TTC549 (cell line): ENCODE measurements at regions not wholly inside any gene's neighbourhood (a gene's known extent, or its start where the extent isn't known, plus 50 kb on each side); places are given as distances from the start of the nearest gene placed in this dataset.

Experiments used
- FAIRE-seq: peaks from 2 replicates; lab custom pipeline; 2012; peaks lifted over from hg19 to GRCh38; lab: Jason Lieb, UNC

- no peak for FAIRE-seq
Measured at GRCh38 chr5:155987265-155987810, 339.6 kb upstream of the SGCD start.

GRCh38 chr5:155989879-155990278 lies 337.1 kb upstream of the SGCD start:
- no peak for FAIRE-seq

GRCh38 chr5:155996123-155996522 lies 330.8 kb upstream of the SGCD start:
- no peak for FAIRE-seq

- no peak for FAIRE-seq
Measured at GRCh38 chr5:155998257-155998656, 328.7 kb upstream of the SGCD start.

- FAIRE-seq = no peak
Measured at GRCh38 chr5:156000115-156000514, 326.8 kb upstream of the SGCD start.

GRCh38 chr5:156004754-156005153 lies 322.2 kb upstream of the SGCD start:
- FAIRE-seq = no peak

- no peak for FAIRE-seq
Measured at GRCh38 chr5:156006026-156006647, 320.8 kb upstream of the SGCD start.

- FAIRE-seq = no peak
Measured at GRCh38 chr5:156008844-156009243, 318.1 kb upstream of the SGCD start.

- no peak for FAIRE-seq
Measured at GRCh38 chr5:156009583-156009982, 317.4 kb upstream of the SGCD start.

GRCh38 chr5:156015137-156015536 lies 311.8 kb upstream of the SGCD start:
- FAIRE-seq = no peak

- FAIRE-seq = no peak
Measured at GRCh38 chr5:156019130-156019529, 307.8 kb upstream of the SGCD start.

GRCh38 chr5:156019571-156020180 lies 307.3 kb upstream of the SGCD start:
- no peak for FAIRE-seq

GRCh38 chr5:156020647-156021046 lies 306.3 kb upstream of the SGCD start:
- FAIRE-seq = no peak

- FAIRE-seq = no peak
Measured at GRCh38 chr5:156021866-156022265, 305.1 kb upstream of the SGCD start.

- no peak for FAIRE-seq
Measured at GRCh38 chr5:156025656-156026055, 301.3 kb upstream of the SGCD start.

- FAIRE-seq = no peak
Measured at GRCh38 chr5:156031181-156031580, 295.8 kb upstream of the SGCD start.

- no peak for FAIRE-seq
Measured at GRCh38 chr5:156036640-156037039, 290.3 kb upstream of the SGCD start.

GRCh38 chr5:156037151-156037909 lies 289.6 kb upstream of the SGCD start:
- FAIRE-seq = no peak

GRCh38 chr5:156042726-156043125 lies 284.2 kb upstream of the SGCD start:
- FAIRE-seq = no peak

GRCh38 chr5:156043351-156043750 lies 283.6 kb upstream of the SGCD start:
- no peak for FAIRE-seq

- no peak for FAIRE-seq
Measured at GRCh38 chr5:156051972-156052371, 275.0 kb upstream of the SGCD start.

GRCh38 chr5:156052656-156053055 lies 274.3 kb upstream of the SGCD start:
- no peak for FAIRE-seq

GRCh38 chr5:156053056-156053455 lies 273.9 kb upstream of the SGCD start:
- FAIRE-seq = no peak
